ENCODE measurements at regions not wholly inside any gene's neighbourhood (a gene's known extent, or its start where the extent isn't known, plus 50 kb on each side); places are given as distances from the start of the nearest gene placed in this dataset.

GRCh38 chr2:239727182-239727775 lies 297.9 kb downstream of the NDUFA10 start:
- BruUV-seq (replicated peaks) = no TSS peak

More at GRCh38 chr2:239727182-239727775, 297.9 kb downstream of the NDUFA10 start:
- in situ Hi-C loops (cut with MboI) = no loop called here
- Histone ChIP-seq H3K4me2 (ENCODE audit: control insufficient read depth, insufficient read depth) (no peak overlapping the region), H4K20me1 (ENCODE audit: control insufficient read depth, insufficient read depth) (no peaks in the 10 kb centered on the region), H3K4me1 (ENCODE audit: control insufficient read depth, insufficient read depth, low read length) (no peaks in the 10 kb centered on the region), H3K79me2 (ENCODE audit: control insufficient read depth, insufficient read depth, low read length) (no peaks in the 10 kb centered on the region), H2AFZ (ENCODE audit: control insufficient read depth, low read depth, low read length) (no peak overlapping the region), H3K9me3 (replicated peaks; ENCODE audit: control insufficient read depth, insufficient read depth, low read length) (no peaks in the 10 kb centered on the region), H3K4me3 (no peak overlapping the region), H3K36me3 (ENCODE audit: control insufficient read depth in 2 of 2, insufficient read depth in 2 of 2, low read length in 1 of 2) (no peaks in the 10 kb centered on the region), H3K27me3 (replicated peaks in 1 of 2; ENCODE audit: control insufficient read depth in 2 of 2, insufficient read depth in 2 of 2, low read length in 1 of 2) (no peaks in the 10 kb centered on the region; a peak in 1 of 4 replicates), H3K9ac (ENCODE audit: control insufficient read depth, insufficient read depth, low read length) (no peak overlapping the region), H3K27ac (ENCODE audit: control insufficient read depth, insufficient read depth) (no peak overlapping the region)
- TF ChIP-seq HDAC6 (IDR thresholded peaks at IDR 0.05; ENCODE audit: unreplicated experiment) (no peak), ATF3 (IDR thresholded peaks at IDR 0.05; ENCODE audit: borderline replicate concordance, extremely low read depth, low read depth, low read length) (no peak), JUND (IDR thresholded peaks at IDR 0.05; ENCODE audit: low read depth, low read length) (no peak), ZSCAN29 (IDR thresholded peaks at IDR 0.05) (no peak), SMC3 (IDR thresholded peaks at IDR 0.05; ENCODE audit: borderline replicate concordance, low read length) (no peak)
- TF ChIP-seq, protein P1, sequence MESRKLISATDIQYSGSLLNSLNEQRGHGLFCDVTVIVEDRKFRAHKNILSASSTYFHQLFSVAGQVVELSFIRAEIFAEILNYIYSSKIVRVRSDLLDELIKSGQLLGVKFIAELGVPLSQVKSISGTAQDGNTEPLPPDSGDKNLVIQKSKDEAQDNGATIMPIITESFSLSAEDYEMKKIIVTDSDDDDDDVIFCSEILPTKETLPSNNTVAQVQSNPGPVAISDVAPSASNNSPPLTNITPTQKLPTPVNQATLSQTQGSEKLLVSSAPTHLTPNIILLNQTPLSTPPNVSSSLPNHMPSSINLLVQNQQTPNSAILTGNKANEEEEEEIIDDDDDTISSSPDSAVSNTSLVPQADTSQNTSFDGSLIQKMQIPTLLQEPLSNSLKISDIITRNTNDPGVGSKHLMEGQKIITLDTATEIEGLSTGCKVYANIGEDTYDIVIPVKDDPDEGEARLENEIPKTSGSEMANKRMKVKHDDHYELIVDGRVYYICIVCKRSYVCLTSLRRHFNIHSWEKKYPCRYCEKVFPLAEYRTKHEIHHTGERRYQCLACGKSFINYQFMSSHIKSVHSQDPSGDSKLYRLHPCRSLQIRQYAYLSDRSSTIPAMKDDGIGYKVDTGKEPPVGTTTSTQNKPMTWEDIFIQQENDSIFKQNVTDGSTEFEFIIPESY (IDR thresholded peaks at IDR 0.05) = no peak
- POLR2A ChIA-PET = no interaction called here
- ATAC-seq = no peak
- CTCF ChIA-PET = no interaction called here
- intact Hi-C loops (cut with micrococcal nuclease; ENCODE audit: unreplicated experiment) = no loop called here
- no peak for DNase-seq (ENCODE audit: low read depth, low spot score)
- SMC1A ChIA-PET (ENCODE audit: uncharacterized antibody, unreplicated experiment) = no interaction called here
- 13% methylated on average over 16 of the region's 16 CpGs for WGBS (ENCODE audit: insufficient coverage, insufficient replicate concordance, low lambda C conversion rate, missing lambda C conversion rate)
- no peak for FAIRE-seq
- RAD21 ChIA-PET (ENCODE audit: unreplicated experiment) = no interaction called here

All from GM12878 (cell line).